Right renal pelvis (tissue), 4 donors: ENCODE measurements at regions not wholly inside any gene's neighbourhood (a gene's known extent, or its start where the extent isn't known, plus 50 kb on each side); places are given as distances from the start of the nearest gene placed in this dataset.
A peak's percentile ranks its signal among the peaks of the same experiment; 100 is the strongest.

ENCODE experiments used
- DNase-seq, 4 donors: peaks; one replicate each; pipeline ENCODE4 v3.0.0-alpha.2; 2013; ENCODE audit warnings: low read depth in 4 of 4, low spot score in 3 of 4, missing footprints in 1 of 4

GRCh38 chr10:89095701-89096391, 105.2 kb downstream of the FAS start:
- no peak for DNase-seq

GRCh38 chr10:89093728-89094127, 103.1 kb downstream of the FAS start:
- no peak for DNase-seq

- no peak for DNase-seq
Observed at GRCh38 chr10:89092981-89093380, 102.4 kb downstream of the FAS start.

- no peak for DNase-seq
Observed at GRCh38 chr10:89092439-89092838, 101.8 kb downstream of the FAS start.

GRCh38 chr10:89091496-89091895, 100.9 kb downstream of the FAS start:
- no peak for DNase-seq

GRCh38 chr10:89090756-89091445, 100.3 kb downstream of the FAS start:
- DNase-seq, result no peak

- no peak for DNase-seq
Observed at GRCh38 chr10:89086801-89087521, 96.4 kb downstream of the FAS start.

- no peak for DNase-seq
Observed at GRCh38 chr10:89085153-89085552, 94.6 kb downstream of the FAS start.

- peak in 2 of 4 donors; percentile 33 to 38 for DNase-seq
Observed at GRCh38 chr10:89082086-89082485, 91.5 kb downstream of the FAS start.

- no peak for DNase-seq
Observed at GRCh38 chr10:89080660-89081059, 90.1 kb downstream of the FAS start.

- DNase-seq, result peak in 1 of 4 donors; percentile 34
Observed at GRCh38 chr10:89079961-89080360, 89.4 kb downstream of the FAS start.

- DNase-seq, result peak in 1 of 4 donors; percentile 27
Observed at GRCh38 chr10:89078724-89079672, 88.4 kb downstream of the FAS start.

GRCh38 chr10:89076120-89076519, 85.5 kb downstream of the FAS start:
- DNase-seq, result no peak

- no peak for DNase-seq
Observed at GRCh38 chr10:89075631-89076030, 85.0 kb downstream of the FAS start.

- no peak for DNase-seq
Observed at GRCh38 chr10:89074120-89074519, 83.5 kb downstream of the FAS start.

- no peak for DNase-seq
Observed at GRCh38 chr10:89073719-89074118, 83.1 kb downstream of the FAS start.

- DNase-seq, result no peak
Observed at GRCh38 chr10:89069589-89069988, 79.0 kb downstream of the FAS start.
